ENCODE measurements at regions not wholly inside any gene's neighbourhood (a gene's known extent, or its start where the extent isn't known, plus 50 kb on each side); places are given as distances from the start of the nearest gene placed in this dataset.

DNA sequence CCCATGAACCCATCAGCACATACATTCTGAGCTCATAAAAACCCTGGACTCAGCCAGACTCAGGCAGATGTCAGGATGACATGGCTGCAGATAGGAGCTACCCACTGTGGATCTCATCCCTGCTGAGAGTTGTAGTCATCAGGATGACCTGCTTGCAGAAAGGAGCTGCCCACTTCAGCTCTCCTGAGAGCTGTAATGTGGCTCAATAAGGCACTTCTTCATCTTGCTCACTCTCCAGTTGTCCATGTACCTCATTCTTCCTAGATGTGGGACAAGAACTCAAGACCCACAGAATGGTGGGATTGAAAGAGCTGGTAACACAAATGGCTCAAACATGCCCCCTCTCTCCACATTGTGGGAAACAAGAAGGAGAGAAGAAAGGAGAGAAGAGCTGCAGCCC lies 58.2 kb downstream of the SLITRK1 start:
- no peak for TF ChIP-seq REST (IDR thresholded peaks at IDR 0.05)
- TF ChIP-seq, protein P1, sequence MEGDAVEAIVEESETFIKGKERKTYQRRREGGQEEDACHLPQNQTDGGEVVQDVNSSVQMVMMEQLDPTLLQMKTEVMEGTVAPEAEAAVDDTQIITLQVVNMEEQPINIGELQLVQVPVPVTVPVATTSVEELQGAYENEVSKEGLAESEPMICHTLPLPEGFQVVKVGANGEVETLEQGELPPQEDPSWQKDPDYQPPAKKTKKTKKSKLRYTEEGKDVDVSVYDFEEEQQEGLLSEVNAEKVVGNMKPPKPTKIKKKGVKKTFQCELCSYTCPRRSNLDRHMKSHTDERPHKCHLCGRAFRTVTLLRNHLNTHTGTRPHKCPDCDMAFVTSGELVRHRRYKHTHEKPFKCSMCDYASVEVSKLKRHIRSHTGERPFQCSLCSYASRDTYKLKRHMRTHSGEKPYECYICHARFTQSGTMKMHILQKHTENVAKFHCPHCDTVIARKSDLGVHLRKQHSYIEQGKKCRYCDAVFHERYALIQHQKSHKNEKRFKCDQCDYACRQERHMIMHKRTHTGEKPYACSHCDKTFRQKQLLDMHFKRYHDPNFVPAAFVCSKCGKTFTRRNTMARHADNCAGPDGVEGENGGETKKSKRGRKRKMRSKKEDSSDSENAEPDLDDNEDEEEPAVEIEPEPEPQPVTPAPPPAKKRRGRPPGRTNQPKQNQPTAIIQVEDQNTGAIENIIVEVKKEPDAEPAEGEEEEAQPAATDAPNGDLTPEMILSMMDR (IDR thresholded peaks at IDR 0.05; ENCODE audit: low read depth, low read length, missing input control): no peak
